SIG-M5 (cell line): ENCODE measurements at regions not wholly inside any gene's neighbourhood (a gene's known extent, or its start where the extent isn't known, plus 50 kb on each side); places are given as distances from the start of the nearest gene placed in this dataset.

Source experiments
- DNase-seq: peaks from one replicate; lab custom pipeline; 2025; lab: John Stamatoyannopoulos, UW

DNA sequence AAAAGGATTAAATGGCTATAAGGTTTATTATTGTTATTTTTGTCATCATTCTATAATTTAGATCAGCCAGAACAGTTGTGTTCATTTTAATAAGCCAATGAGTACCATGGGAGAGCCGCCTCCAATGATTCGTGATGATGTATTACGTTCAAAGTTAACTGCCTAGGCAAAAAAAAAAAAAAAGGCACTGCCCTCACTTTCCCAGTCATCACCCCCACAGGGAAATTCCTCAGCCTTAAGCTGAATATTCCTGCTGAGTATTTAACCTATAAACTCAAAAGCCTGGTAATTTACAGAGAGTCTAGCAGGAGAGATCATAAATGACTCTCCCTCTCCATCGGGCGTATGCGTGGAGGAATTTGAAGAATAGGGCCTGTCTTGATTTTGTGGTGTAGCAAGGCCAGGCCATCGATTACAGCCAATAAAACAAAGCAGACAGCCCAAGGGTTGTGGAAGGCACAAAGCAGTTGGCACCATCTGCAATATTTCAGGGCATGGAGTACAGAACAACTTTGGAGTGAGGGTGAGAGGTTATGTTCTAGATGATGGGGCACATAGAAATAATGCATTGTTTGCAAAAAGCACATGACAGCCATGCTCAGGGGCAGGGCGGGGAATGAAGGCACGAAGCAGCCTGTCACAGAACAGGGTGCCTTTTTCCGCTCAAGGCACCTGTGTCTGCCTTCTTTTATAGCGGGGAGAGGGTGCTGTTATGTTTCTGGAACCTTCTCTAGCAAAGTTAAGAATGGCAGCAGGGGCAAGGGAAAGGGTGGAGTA, 138.2 kb upstream of the DTNBP1 start:
- no peak for DNase-seq

DNA sequence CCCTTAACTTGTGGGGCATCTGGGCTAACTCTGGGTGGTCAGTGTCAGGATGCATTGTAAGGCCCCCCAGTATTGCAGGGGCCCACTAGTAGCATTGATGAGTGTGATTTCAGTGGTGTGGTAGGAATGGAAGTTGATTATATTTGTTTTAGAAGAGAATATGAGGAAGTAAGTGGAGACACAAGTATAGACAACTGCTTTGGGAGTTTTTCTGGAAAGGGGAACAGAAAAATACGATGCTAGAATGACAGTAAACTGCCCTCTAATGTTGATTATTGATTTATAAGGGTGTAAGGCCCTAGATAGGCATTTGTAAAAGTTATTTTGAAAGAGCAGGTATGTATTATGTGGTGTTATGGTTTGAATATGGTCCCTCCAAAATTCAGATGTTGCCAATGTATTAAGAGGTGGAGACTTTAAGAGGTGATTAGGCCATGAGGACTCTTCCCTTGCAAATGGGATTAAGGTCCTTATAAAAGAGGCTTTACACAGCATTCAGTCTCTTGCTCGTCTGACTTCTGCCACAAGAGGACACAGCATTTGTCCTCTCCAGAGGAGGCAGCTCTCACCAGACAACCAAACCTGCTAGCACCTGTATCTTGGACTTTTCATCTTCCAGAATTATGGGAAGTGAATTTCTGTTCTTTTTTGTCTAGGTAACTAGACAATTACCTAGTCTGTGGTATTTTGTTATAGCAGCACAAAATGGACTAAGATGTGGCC, 135.9 kb upstream of the DTNBP1 start:
- no peak for DNase-seq

DNA sequence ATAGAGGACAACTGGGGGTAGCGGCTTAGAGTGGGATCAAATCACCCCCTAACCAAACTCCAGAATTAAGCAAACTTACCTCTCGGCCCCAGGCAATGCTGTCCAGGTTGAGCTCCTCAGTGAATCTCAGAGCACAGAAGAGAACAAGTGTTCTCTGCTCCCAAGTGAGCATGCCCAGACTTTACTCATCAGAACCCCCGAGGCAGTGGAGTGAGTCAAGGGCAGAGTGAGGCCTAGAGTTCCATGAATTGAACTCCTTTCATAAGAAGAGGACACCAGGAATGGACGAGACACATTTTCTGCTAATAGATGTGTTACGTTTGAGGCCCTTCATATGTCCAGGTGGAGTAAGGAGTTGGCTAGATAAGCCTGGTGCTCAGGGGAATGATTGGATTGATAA, 134.0 kb upstream of the DTNBP1 start:
- DNase-seq, result no peak

DNA sequence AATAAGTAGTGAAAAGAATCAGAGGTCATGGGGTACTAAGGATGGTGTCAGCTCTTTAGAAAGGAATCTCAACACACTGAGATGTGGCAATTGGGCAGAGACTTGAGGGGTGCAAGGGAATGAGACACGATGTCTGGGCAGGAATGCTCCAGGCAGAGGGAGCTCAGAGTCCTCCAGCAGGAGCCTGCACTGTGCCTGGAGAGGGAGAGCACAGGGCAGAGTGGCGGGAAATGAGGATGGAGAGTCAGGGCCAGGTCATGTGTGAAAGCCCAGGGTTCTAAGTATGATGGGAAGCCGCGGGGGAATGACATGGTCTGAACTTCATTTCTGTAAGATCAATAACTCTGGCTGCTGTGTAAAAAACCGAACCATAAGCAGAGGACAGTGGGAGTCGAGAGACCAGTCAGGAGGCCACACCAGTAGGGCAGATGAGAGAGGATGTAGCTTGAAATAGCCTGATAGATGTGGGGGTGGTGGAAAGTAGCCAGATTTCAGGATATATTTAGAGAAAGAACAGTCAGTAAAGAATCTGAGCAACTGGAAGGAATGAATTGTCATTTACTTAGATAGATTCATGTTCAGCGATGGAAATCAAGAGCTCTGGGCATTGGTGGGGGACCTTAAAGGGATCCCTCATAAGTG, 133.4 kb upstream of the DTNBP1 start:
- DNase-seq, result no peak

DNA sequence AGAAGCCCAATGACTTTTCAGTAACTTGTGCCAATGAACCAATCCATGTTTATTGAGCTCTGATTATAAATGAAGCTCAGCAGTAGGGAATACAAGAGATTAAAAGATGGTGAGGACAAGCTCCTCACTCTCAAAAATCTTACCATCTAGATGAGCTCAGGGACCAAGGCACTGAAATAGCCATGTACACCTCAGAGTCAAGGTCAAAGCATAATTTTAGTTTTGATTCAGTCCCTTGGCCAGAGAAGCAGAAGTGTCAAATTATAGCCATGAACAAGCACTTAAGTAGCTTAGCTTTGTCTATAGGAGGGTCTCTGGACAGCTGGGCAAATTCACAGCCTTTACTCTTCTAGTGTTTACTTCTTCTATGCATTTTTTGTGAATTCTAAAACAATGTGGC, 131.0 kb upstream of the DTNBP1 start:
- no peak for DNase-seq

DNA sequence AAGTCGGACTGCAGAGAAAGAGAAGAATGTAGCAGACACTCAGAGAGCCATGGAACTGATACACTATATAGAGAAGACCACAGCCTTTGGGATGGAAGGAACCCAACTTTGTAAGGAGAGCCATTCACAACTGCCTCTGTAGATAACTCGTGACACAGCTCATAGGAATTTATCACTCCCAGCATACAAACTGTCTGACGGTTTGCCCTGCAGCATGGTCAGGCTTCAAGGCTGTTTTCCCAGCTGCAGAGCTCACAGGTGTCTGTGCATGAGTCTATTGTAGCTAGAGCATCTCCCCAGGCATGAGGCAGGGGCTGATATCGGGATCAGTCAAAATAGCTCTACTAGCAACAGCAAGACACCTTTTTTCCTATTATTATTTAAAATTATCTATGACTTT, 130.5 kb upstream of the DTNBP1 start:
- DNase-seq, result no peak

DNA sequence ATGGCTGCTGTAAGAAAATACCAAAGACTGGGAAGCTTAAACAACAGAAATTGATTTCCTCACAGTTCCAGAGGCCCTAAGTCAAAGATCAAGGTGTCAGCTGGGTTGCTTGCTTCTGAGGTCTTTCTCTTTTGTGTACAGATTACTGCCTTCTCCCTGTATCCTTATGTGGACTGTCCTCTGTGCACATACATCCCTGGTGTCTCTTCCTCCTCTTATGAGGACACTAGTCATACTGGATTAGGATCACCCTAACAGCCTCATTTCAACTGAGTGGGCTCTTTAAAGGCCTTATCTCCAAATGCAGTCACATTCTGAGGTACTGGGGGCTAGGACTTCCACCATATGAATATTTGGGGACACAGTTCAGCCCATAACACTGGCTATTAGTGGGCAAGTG, 130.0 kb upstream of the DTNBP1 start:
- DNase-seq, result no peak

DNA sequence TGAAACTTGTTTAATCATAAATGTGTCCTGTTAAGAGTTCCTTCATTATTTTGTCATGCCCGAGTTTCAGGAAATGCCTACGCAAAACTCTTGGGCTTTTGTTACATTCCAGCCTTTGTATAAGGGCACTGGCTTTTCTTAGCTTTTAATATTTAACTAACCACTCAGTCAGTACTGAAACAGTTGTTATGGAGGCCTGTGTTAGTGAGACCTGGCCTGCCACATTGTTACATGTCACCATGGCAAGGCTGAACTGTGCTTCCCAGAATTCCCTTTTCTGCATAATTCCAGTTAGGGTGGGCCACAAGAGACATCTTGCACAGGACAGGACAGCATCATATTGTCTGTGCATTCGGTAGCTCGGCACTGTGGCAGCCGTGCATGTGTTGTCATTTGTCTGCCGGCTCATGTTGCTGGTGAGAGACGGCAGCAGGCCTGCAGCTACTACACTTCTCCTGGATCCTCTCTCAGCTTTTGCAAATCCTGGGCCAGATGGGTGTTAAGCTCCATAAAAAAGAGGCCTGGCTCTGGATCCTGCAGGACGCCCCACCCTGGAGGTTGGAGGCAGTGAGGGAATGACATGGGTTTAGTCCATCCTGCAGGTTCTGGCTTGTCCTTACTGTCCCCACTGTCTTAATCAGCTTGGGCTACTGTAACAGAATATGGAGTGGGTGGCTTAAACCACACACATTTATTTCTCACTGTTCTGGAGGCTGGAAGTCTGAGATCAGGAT, 128.8 kb upstream of the DTNBP1 start:
- DNase-seq, result no peak

DNA sequence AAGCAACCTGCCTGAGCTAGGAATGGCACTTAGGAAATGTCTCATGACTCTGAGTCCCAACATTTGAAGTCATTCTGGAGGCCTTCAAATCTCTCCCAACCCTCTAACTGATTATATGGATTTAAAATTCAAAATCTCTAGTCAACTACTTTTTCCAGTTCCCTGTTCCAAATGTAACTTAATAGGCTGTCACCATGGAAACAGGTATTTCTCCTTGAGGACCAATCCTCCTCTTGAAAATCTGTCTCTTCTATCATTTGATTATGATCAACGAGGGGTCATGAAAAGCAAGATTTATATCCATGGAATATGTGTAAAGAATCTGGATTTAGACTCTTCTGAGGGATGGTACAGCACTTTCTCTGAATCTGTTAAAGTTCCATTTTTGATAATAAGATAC, 127.3 kb upstream of the DTNBP1 start:
- DNase-seq, result no peak

DNA sequence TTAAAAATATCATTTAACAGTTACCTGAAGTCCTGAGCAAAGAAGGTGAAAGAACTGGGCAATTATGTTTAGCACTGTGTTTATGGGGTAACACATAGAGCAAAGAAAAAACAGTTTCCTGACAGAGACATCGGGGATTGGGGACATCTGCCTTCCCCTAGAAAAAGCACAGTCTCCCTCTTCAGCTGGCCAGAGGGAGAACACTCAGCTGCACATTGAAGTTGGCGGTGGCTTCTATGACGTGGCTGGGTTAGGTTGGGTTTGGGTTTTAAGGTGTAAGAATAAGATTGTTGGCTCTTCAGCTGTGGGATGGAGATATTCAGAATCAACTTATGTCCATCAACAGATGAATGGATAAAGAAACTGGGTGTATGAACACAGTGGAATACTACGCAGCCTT, 124.0 kb upstream of the DTNBP1 start:
- no peak for DNase-seq

GRCh38 chr6:15783484-15783883, 120.7 kb upstream of the DTNBP1 start:
- DNase-seq, result no peak

- no peak for DNase-seq
Measured at GRCh38 chr6:15781890-15782289, 119.1 kb upstream of the DTNBP1 start.

DNA sequence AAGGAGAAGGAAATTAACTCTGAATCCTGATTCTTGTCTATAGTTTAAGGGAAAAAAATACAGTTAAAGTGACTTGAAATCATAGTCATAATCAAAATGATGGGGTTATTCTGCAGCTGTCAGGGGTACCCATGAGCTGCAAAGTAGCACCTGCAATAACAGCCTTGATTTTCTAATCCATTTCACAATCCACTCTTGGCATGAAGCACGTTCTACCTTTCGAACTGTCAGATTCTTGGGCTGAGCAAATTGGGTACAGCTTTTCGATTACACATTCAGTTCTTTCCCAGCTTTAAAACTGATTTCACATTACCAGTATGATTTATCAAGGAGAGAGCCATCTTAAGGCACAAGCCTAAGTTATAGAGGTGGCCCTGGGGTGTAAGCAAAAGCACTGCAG, 118.5 kb upstream of the DTNBP1 start:
- DNase-seq, result no peak

DNA sequence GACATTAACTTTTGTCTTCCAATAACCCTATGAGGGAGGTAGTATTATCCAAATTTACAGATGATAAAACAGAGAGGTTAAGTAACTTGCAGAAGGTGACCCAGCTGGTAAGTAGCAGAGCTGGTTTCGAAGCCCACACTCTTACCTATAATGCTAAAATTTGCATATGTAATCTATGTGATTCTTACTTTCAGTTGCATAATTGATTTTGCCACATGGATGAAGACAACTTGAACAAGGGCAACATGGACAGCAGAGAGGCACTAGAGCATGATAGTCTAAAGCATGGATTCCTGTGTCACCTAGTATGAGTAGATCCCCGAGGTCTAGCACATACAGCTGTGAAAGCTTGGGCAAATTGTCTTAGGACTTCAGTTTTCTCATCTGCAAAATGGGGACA, 117.6 kb upstream of the DTNBP1 start:
- DNase-seq, result no peak

DNA sequence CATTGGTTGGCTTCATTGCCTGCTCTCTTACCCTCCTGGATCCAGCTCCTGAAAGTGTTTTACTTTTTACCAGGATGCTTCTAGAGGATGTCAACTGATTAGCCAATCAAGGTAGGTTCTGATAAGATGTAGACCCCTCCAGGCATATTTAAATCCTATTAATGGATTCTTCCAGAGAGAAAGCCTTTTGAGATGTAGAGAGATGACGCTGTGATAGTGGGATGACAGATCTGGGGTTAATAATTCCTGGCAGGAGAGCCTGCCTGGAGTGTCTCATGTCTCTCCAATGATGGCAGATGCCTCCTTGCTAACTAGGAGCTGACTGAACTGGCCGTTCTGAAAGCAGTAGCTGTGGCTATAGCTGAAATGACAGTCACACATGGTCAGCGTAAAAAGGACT, 116.9 kb upstream of the DTNBP1 start:
- no peak for DNase-seq

GRCh38 chr6:15776458-15776980, 113.7 kb upstream of the DTNBP1 start:
- DNase-seq, result no peak

DNA sequence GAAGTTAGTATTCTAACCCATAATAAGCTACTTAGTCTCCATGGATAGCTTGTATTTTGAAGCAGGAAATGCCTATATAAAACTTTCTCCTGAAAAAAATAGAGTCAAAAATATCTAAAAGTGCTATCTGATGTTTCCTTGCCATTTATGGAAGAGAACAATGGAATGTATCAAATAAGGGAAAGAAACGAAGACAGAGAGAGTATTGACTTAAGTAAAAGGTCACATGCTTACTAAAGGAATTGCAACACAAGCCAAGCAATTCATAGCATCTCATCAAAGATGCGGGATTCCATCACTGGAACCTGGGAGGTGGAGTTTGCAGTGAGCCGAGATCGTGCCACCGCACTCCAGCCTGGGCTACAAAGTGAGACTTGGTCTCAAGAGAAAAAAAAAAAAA, 112.9 kb upstream of the DTNBP1 start:
- DNase-seq, result no peak

- DNase-seq, result no peak
Measured at GRCh38 chr6:15775076-15775634, 112.3 kb upstream of the DTNBP1 start.

- no peak for DNase-seq
Measured at GRCh38 chr6:15773806-15774410, 111.1 kb upstream of the DTNBP1 start.

GRCh38 chr6:15770347-15771143, 107.7 kb upstream of the DTNBP1 start:
- no peak for DNase-seq
